Suprapubic skin (tissue), 4 donors: ENCODE measurements at regions not wholly inside any gene's neighbourhood (a gene's known extent, or its start where the extent isn't known, plus 50 kb on each side); places are given as distances from the start of the nearest gene placed in this dataset.

Experiments
- EP300 ChIP-seq: sonication (generic); formaldehyde crosslinking; IDR thresholded peaks from one replicate; pipeline ENCODE4 v1.6.1; 2017; ENCODE audit warnings: antibody characterized with exemption
- POLR2A ChIP-seq, 2 donors: fragments of 450-650 bp; IDR thresholded peaks; one replicate each; pipeline ENCODE4 v1.6.1; 2017; ENCODE audit warnings: antibody characterized with exemption in 2 of 2, mild to moderate bottlenecking in 2 of 2, moderate library complexity in 2 of 2
- POLR2AphosphoS5 ChIP-seq, 3 donors: sonication (generic); formaldehyde crosslinking; IDR thresholded peaks; one replicate each; pipeline ENCODE4 v1.6.1; 2017; ENCODE audit warnings: antibody characterized with exemption in 3 of 3
- TF ChIP-seq, protein P1 (sequence below), 2 donors: fragments of 200-600 bp in 1 of 2; fragments of 450-650 bp in 1 of 2; sonication (generic) in 1 of 2; IDR thresholded peaks; one replicate each; pipeline ENCODE4 v1.5.1; 2016 to 2019; ENCODE audit warnings: antibody characterized with exemption in 2 of 2, mild to moderate bottlenecking in 1 of 2, moderate library complexity in 1 of 2

DNA sequence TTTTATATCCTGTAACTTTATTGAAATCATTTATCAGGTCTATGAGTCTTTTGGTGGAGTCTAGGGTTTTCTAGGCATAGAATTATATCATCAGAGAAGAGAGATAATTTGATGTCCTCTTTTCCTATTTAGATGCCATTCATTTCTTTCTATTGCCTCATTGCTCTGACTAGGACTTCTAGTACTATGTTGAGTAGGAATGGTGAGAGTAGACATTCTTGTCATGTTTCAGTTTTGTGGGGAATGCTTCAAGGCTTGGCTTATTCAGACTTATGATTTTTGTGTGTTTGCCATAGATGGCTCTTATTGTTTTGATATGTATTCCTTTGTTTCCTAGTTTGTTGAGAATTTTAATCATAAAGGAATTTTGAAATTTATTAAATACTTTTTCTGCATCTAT, 1078.3 kb downstream of the FAM181B start:
- TF ChIP-seq, protein P1, sequence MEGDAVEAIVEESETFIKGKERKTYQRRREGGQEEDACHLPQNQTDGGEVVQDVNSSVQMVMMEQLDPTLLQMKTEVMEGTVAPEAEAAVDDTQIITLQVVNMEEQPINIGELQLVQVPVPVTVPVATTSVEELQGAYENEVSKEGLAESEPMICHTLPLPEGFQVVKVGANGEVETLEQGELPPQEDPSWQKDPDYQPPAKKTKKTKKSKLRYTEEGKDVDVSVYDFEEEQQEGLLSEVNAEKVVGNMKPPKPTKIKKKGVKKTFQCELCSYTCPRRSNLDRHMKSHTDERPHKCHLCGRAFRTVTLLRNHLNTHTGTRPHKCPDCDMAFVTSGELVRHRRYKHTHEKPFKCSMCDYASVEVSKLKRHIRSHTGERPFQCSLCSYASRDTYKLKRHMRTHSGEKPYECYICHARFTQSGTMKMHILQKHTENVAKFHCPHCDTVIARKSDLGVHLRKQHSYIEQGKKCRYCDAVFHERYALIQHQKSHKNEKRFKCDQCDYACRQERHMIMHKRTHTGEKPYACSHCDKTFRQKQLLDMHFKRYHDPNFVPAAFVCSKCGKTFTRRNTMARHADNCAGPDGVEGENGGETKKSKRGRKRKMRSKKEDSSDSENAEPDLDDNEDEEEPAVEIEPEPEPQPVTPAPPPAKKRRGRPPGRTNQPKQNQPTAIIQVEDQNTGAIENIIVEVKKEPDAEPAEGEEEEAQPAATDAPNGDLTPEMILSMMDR (IDR thresholded peaks at IDR 0.05) = no peak
- TF ChIP-seq POLR2A (IDR thresholded peaks at IDR 0.05) (no peak), EP300 (no peak), POLR2AphosphoS5 (IDR thresholded peaks at IDR 0.05) (no peak)
